CD4-positive, alpha-beta T cell treated with Interleukin-12 subunit alpha and Interleukin-12 subunit beta, for 1 hour (primary cell): ENCODE measurements at regions not wholly inside any gene's neighbourhood (a gene's known extent, or its start where the extent isn't known, plus 50 kb on each side); places are given as distances from the start of the nearest gene placed in this dataset.

Experiments used
- DNase-seq: peaks from one replicate; pipeline ENCODE4 v3.0.0-alpha.2; 2020

GRCh38 chr5:181473483-181473882 lies 106.4 kb downstream of the OR4F3 start:
- DNase-seq: peak; percentile 1
